ENCODE measurements at regions not wholly inside any gene's neighbourhood (a gene's known extent, or its start where the extent isn't known, plus 50 kb on each side); places are given as distances from the start of the nearest gene placed in this dataset.

DNA sequence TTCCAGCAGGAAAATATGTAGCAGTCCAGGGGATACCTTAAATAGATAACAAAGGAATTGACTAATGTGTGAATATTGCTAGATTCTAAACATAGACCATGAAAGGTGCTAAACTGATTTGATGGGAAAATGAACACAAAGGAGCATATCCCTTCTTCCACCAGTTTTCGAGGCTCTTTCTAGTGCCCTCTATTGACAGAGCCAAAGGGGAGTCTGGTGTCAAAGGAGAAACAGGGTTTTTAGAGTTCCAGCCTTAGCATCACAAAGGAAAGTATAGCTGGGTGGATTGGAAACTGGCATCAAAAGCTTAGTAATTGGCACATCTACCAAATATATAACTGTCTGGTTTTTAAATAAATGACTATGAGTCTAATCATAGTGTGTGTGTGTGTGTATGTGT lies 636.8 kb downstream of the ETV1 start:
- TF ChIP-seq POLR2A (IDR thresholded peaks at IDR 0.05; ENCODE audit: low read depth, low read length): no peak
- TF ChIP-seq SIN3A (IDR thresholded peaks at IDR 0.05; ENCODE audit: low read depth, low read length): no peak
- TF ChIP-seq CEBPB (IDR thresholded peaks at IDR 0.05; ENCODE audit: borderline replicate concordance in 1 of 2, low read depth in 2 of 2, low read length in 2 of 2): no peak
- TF ChIP-seq CTCF (IDR thresholded peaks at IDR 0.05 in 2 of 3, conservative IDR thresholded peaks at IDR 0.05 in 1 of 3; ENCODE audit: control insufficient read depth in 2 of 3, extremely low read depth in 1 of 3, insufficient read depth in 1 of 3, low read depth in 3 of 3, low read length in 3 of 3): no peak
- no peak for TF ChIP-seq SUZ12 (IDR thresholded peaks at IDR 0.05; ENCODE audit: unreplicated experiment)
- TF ChIP-seq, protein P1, sequence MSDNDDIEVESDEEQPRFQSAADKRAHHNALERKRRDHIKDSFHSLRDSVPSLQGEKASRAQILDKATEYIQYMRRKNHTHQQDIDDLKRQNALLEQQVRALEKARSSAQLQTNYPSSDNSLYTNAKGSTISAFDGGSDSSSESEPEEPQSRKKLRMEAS (IDR thresholded peaks at IDR 0.05; ENCODE audit: low read depth, low read length): no peak
- TF ChIP-seq BMI1 (IDR thresholded peaks at IDR 0.05; ENCODE audit: borderline replicate concordance): no peak

Measured in GM12878 (cell line).